ENCODE measurements at regions not wholly inside any gene's neighbourhood (a gene's known extent, or its start where the extent isn't known, plus 50 kb on each side); places are given as distances from the start of the nearest gene placed in this dataset.

GRCh38 chr4:67346654-67347053 lies 198.6 kb downstream of the CENPC start:
- intact Hi-C loops (cut with DNase I), result no loop called here
- no peak for TF ChIP-seq CTCF (IDR thresholded peaks at IDR 0.05)

GRCh38 chr4:67344594-67345380 lies 200.5 kb downstream of the CENPC start:
- DNase-seq, result no peak
- Histone ChIP-seq H3K27ac (no peak overlapping the region), H3K27me3 (no peaks in the 10 kb centered on the region), H3K9me3 (no peaks in the 10 kb centered on the region), H3K4me1 (no peaks in the 10 kb centered on the region), H3K9ac (ENCODE audit: low read depth in 2 of 2, low read length in 2 of 2) (no peak overlapping the region), H3K4me3 (no peak overlapping the region), H3K36me3 (no peaks in the 10 kb centered on the region)
- no peak for TF ChIP-seq CTCF (IDR thresholded peaks at IDR 0.05)
- intact Hi-C loops (cut with DNase I), result no loop called here

More at GRCh38 chr4:67346654-67347053, 198.6 kb downstream of the CENPC start:
- no peaks in the 10 kb centered on the region for H3K36me3 ChIP-seq
- H3K9me3 ChIP-seq, result no peaks in the 10 kb centered on the region
- no peak overlapping the region for H3K27ac ChIP-seq
- no peak overlapping the region for H3K9ac ChIP-seq (ENCODE audit: low read depth in 2 of 2, low read length in 2 of 2)
- no peak overlapping the region for H3K4me3 ChIP-seq
- no peaks in the 10 kb centered on the region for H3K4me1 ChIP-seq
- no peak for DNase-seq
- no peaks in the 10 kb centered on the region for H3K27me3 ChIP-seq

GRCh38 chr4:67343199-67343598 lies 202.1 kb downstream of the CENPC start:
- intact Hi-C loops (cut with DNase I), result no loop called here
- Histone ChIP-seq H3K9ac (ENCODE audit: low read depth in 2 of 2, low read length in 2 of 2) (no peak overlapping the region), H3K27ac (no peak overlapping the region), H3K27me3 (no peaks in the 10 kb centered on the region), H3K9me3 (no peaks in the 10 kb centered on the region), H3K4me1 (no peaks in the 10 kb centered on the region), H3K4me3 (no peak overlapping the region), H3K36me3 (no peaks in the 10 kb centered on the region)
- DNase-seq, result no peak
- TF ChIP-seq CTCF (IDR thresholded peaks at IDR 0.05), result no peak

- intact Hi-C loops (cut with DNase I), result no loop called here
- Histone ChIP-seq H3K9me3 (no peaks in the 10 kb centered on the region), H3K27me3 (no peaks in the 10 kb centered on the region), H3K9ac (ENCODE audit: low read depth in 2 of 2, low read length in 2 of 2) (no peak overlapping the region), H3K4me1 (no peaks in the 10 kb centered on the region), H3K36me3 (no peaks in the 10 kb centered on the region), H3K4me3 (no peak overlapping the region), H3K27ac (no peak overlapping the region)
- no peak for TF ChIP-seq CTCF (IDR thresholded peaks at IDR 0.05)
- DNase-seq, result no peak
Observed at GRCh38 chr4:67342291-67342690, 203.0 kb downstream of the CENPC start.

- Histone ChIP-seq H3K27me3 (no peaks in the 10 kb centered on the region), H3K27ac (no peak overlapping the region), H3K36me3 (no peaks in the 10 kb centered on the region), H3K4me1 (no peaks in the 10 kb centered on the region), H3K9ac (ENCODE audit: low read depth in 2 of 2, low read length in 2 of 2) (no peak overlapping the region), H3K4me3 (no peak overlapping the region), H3K9me3 (no peaks in the 10 kb centered on the region)
- no peak for DNase-seq
- TF ChIP-seq CTCF (IDR thresholded peaks at IDR 0.05), result no peak
- intact Hi-C loops (cut with DNase I), result no loop called here
Observed at GRCh38 chr4:67333664-67334063, 211.6 kb downstream of the CENPC start.

All from colonic mucosa (tissue), 4 donors.